ENCODE measurements at regions not wholly inside any gene's neighbourhood (a gene's known extent, or its start where the extent isn't known, plus 50 kb on each side); places are given as distances from the start of the nearest gene placed in this dataset.

GRCh38 chr1:56304975-56305374, 274.4 kb downstream of the PLPP3 start:
- DNase-seq: no peak

GRCh38 chr1:56303805-56304204, 275.6 kb downstream of the PLPP3 start:
- DNase-seq: no peak

- DNase-seq: no peak
Observed at GRCh38 chr1:56302878-56303277, 276.5 kb downstream of the PLPP3 start.

- no peak for DNase-seq
Observed at GRCh38 chr1:56301791-56302190, 277.6 kb downstream of the PLPP3 start.

GRCh38 chr1:56300836-56301235, 278.5 kb downstream of the PLPP3 start:
- no peak for DNase-seq

- no peak for DNase-seq
Observed at GRCh38 chr1:56298866-56299265, 280.5 kb downstream of the PLPP3 start.

- DNase-seq: no peak
Observed at GRCh38 chr1:56297904-56298303, 281.5 kb downstream of the PLPP3 start.

- no peak for DNase-seq
Observed at GRCh38 chr1:56297208-56297607, 282.2 kb downstream of the PLPP3 start.

- no peak for DNase-seq
Observed at GRCh38 chr1:56295949-56296929, 283.1 kb downstream of the PLPP3 start.

- DNase-seq: no peak
Observed at GRCh38 chr1:56291374-56291919, 287.9 kb downstream of the PLPP3 start.

- DNase-seq: no peak
Observed at GRCh38 chr1:56289260-56289659, 290.1 kb downstream of the PLPP3 start.

- DNase-seq: no peak
Observed at GRCh38 chr1:56287721-56288120, 291.6 kb downstream of the PLPP3 start.

- no peak for DNase-seq
Observed at GRCh38 chr1:56286956-56287355, 292.4 kb downstream of the PLPP3 start.

- DNase-seq: no peak
Observed at GRCh38 chr1:56286506-56286905, 292.9 kb downstream of the PLPP3 start.

GRCh38 chr1:56285554-56286402, 293.6 kb downstream of the PLPP3 start:
- no peak for DNase-seq

GRCh38 chr1:56284928-56285327, 294.4 kb downstream of the PLPP3 start:
- DNase-seq: no peak

- no peak for DNase-seq
Observed at GRCh38 chr1:56278061-56278460, 301.3 kb downstream of the PLPP3 start.

GRCh38 chr1:56268519-56269140, 310.7 kb downstream of the PLPP3 start:
- no peak for DNase-seq

GRCh38 chr1:56267611-56268010, 311.8 kb downstream of the PLPP3 start:
- no peak for DNase-seq

GRCh38 chr1:56266359-56266758, 313.0 kb downstream of the PLPP3 start:
- DNase-seq: no peak

- no peak for DNase-seq
Observed at GRCh38 chr1:56265216-56265615, 314.1 kb downstream of the PLPP3 start.

GRCh38 chr1:56263908-56264307, 315.5 kb downstream of the PLPP3 start:
- DNase-seq: no peak

- peak; percentile 10 for DNase-seq
Observed at GRCh38 chr1:56258371-56258770, 321.0 kb downstream of the PLPP3 start.
